AG08395 (cell line): ENCODE measurements at regions not wholly inside any gene's neighbourhood (a gene's known extent, or its start where the extent isn't known, plus 50 kb on each side); places are given as distances from the start of the nearest gene placed in this dataset.

ENCODE experiments used
- DNase-seq: peaks from one replicate; pipeline ENCODE4 v3.0.0; 2012; ENCODE audit warnings: mixed read lengths, low spot score

- peak; percentile 78 for DNase-seq
These were observed 78.4 kb upstream of the MED9 start for GRCh38 chr17:17398188-17398942.

GRCh38 chr17:17398943-17399926 is 77.6 kb upstream of the MED9 start:
- peak; percentile 54 for DNase-seq

DNA sequence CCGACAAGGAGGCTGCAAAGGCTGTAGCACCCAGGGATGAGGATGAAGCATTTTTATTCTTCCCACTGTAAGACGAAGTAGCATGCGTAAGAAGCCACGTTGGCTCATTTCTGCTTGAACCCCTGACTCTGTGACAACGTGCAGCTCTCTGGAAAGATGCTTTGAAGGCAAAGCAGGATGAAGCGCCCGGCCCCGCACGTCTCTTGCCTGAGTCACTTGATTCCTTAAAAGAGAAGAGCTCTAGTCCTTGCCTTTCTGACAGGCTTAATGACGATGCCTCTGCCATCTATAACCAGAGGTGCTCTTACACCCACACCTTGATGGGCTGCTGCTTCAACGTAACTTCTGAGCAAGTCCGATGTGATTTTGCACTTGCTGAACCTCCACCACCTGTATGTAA is 76.7 kb upstream of the MED9 start:
- no peak for DNase-seq

- no peak for DNase-seq
These were observed 76.1 kb upstream of the MED9 start for GRCh38 chr17:17400566-17401184.

GRCh38 chr17:17401271-17401781 is 75.5 kb upstream of the MED9 start:
- peak; percentile 37 for DNase-seq

DNA sequence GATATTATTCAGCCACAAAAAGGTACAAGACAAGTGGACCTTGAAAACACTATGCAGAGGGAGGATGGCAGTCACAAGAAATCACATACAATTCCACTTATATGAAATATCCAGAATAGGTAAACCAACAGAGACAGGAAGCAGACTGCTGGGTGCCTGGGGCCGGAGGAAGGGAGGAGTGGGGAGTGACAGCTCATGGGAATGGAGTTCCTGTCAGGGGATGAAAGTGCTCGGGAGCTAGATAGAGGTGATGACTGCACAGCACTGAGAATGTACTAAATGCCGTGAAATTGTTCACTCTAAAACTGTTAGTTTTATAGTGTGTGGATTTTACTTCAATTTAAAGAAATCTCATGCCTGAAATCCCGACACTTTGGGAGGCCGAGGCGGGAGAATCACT is 74.2 kb upstream of the MED9 start:
- DNase-seq, result peak; percentile 30

DNA sequence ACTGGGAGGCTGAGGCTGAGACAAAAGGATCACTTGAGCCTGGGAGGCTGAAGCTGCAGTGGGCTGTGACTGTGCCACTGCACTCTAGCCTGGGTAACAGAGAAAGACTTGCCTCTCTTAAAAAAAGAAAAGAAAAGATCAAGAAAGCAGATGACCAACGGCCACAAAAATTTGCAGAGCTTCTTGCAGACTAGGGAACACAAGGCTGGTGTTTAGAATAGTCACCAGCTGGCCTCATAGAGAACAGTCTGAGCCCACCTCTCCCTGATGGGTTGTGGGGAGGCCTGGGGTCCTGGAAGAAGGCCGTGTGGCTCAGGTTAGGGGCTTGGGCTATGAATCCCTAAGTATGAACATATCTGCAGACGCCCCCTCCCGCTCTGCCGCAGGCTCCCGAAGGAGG is 73.7 kb upstream of the MED9 start:
- no peak for DNase-seq

DNA sequence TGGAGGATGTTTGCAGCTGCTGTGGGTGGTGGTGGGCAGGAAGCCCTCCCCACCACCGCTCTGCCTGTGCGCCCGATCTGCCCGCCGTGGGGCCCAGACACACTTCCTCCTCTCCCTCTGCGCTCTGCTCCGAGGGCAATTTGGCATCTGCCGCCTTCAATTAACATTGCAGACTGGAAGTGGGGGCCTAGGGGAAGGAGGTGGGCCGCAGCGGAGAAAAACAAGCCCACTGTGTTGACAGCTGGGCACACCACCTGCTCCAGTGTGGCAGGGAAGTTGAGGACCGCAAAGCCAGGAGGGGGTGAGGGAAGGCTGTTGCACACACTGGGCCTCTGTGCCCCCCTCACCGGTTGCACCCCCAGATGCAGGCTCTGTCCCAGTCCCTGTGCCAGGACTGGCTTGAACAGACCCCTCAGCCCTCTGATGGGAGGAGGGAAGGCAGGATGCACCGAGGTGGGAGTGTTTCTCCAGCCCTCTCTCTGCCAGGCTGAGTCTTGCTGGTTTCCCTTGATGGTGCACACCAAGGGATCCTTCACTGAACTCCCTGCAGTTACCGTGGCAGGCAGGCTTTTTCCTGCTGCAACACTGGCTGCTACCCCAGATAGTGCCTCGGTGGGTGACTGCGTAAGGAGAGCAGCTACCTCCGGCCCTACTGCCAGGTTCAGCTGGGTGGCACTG is 72.8 kb upstream of the MED9 start:
- DNase-seq, result no peak

GRCh38 chr17:17405673-17406072 is 71.1 kb upstream of the MED9 start:
- no peak for DNase-seq

DNA sequence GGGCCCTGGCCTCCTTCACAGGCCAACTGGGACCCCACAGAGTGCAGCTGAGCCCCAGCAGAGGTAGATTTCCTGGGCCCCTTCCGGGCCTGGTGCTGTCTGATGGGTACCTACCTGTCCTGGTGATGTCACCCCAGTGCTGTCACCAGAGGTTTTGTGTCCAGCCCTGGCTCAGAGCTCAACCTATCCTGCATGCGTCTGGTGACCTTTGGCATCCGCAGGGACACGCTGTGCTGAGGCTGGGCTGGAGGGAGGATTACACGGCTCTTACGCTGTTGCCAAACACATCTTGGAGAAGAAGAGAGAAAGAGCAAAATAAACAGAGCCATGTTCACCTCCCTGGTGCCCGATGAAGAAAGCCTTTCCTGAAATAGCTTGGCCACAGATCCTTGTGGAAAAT is 70.6 kb upstream of the MED9 start:
- DNase-seq, result no peak

GRCh38 chr17:17408236-17408794 is 68.5 kb upstream of the MED9 start:
- DNase-seq, result no peak

DNA sequence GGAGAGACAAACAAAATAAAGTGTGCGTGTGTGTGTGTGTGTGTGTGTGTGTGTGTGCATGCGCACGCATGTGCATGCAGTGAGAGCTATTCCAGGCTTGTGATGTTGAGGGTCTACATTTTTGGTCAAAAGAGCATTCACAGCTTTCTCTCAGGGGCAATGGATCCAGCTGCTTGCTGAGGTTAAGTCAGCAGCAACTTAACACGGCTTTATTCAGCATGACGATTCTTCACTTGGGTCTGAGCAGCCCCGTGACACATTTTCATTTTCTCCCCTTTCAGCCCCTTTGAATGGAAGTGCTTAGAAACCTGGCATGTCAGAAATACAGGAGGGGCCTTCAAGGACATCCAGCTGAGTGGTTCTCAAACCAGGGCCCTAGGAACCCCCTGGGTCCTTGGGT is 66.4 kb upstream of the MED9 start:
- DNase-seq, result no peak

DNA sequence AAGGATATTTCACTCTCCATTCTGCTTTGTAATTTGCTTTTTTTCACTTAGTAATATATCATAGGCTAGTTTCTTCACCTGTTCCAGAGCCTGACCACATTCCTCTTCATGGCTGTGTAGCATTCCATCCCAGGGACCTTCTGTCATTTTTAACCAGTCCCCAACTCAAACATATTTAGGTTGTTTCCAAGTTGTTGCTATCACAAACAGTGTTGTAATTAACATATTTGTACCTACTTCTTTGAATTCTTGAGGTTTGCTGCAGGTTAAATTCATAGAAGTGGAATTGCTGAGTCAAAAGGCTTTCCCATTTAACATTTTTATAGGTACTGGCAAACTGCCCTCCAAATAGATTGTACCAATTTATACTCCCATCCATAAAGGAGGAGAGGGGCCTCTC is 65.1 kb upstream of the MED9 start:
- DNase-seq, result peak; percentile 53

DNA sequence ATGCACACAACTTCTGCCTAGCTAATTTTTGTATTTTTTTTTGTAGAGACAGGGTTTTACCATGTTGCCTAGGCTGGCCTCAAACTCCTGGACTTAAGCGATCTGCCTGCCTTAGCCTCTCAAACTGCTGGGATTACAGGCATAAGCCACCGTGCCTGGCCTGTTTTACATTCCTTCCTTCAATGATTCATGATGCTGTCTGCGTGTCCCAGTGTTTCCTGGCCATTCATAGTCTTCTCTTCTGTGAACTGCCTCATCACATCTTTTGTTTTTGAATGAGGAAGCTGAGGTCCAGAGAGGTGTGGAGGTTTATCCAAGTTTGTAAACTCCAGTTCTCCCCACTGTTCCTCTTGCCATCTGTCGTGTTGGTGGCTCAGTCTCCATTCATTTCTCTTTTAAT is 64.5 kb upstream of the MED9 start:
- DNase-seq, result peak; percentile 60

GRCh38 chr17:17413215-17413792 is 63.5 kb upstream of the MED9 start:
- no peak for DNase-seq

- DNase-seq, result peak; percentile 34
These were observed 63.0 kb upstream of the MED9 start for GRCh38 chr17:17413821-17414220.

GRCh38 chr17:17414341-17414805 is 62.4 kb upstream of the MED9 start:
- peak; percentile 87 for DNase-seq

DNA sequence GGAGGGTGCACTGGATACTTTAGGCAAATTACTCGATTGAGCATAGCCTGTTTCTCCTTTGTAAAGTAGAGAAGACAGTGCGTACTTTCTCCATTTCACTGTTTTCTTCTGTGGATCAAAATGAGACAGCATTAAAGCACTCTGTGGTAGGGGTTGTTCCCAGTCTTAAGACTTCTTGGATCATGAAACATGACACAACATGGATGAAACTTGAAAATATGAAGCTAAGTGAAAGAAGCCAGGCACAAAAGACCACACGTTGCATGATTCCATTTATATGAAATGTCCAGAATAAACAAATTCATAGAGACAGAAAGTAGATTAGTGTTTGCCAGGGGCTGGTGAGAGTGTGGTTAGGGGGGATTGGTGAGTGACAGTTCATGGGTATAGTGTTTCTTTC is 61.8 kb upstream of the MED9 start:
- DNase-seq, result no peak

GRCh38 chr17:17416007-17416399 is 60.8 kb upstream of the MED9 start:
- peak; percentile 70 for DNase-seq

DNA sequence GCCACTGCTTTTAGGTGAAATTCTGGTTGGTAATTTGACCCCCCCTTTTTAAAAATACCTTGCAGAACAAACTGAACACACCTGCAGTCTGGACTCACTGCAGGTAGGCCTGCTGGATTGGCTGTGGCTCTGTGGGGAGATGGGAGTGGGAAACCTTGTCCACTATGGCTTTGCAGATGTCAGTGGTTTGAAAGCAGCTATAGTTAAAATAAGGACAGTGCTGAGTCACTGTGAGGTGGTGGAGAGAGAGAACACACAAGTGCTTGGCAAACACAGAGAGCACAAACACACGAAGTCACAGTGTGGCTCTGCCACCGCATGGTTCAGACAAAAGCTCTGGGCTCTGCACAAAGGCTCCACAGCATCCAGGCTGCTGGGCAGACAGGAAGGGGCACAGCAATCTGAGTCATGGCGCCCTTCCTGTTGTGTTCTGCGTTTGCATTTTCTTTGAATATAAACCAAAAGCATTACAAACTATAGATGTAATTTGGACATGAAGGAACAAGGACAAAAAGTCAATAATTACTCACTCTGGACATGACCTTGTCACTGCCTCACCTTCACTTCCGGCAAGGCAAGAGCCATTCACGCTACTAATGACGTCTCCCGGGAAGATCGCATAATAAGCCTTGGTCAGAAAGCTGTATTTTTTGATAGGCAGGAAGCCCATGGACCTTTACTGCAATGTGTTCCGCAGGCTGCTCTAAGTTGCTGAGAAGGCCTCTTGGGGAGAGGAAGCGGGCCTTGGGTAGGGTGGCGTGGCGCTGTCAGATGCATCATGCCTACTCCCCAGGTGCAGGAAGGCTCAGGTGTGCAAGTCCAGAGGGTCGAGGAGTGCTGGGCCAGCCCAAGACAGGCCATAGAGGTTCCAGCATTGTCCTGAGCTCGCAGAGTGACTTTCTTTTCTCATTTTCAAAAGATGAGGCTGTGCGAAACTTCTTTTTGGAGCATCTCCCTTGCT is 60.1 kb upstream of the MED9 start:
- peak; percentile 70 for DNase-seq
